Transverse colon (tissue), 4 donors: ENCODE measurements at regions not wholly inside any gene's neighbourhood (a gene's known extent, or its start where the extent isn't known, plus 50 kb on each side); places are given as distances from the start of the nearest gene placed in this dataset.

ENCODE experiments used
- CTCF ChIP-seq, 5 experiments: fragments of 200-600 bp in 3 of 5; fragments of 450-650 bp in 2 of 5; sonication (generic) in 3 of 5; IDR thresholded peaks; 1 replicate in 2 of 5; 2 replicates in 3 of 5; pipeline ENCODE4 v1.5.1; 2016 to 2017; ENCODE audit warnings: antibody characterized with exemption in 5 of 5, inconsistent platforms in 3 of 5, mild to moderate bottlenecking in 2 of 5, moderate library complexity in 1 of 5
- POLR2AphosphoS5 ChIP-seq, 3 donors: sonication (generic); formaldehyde crosslinking; IDR thresholded peaks; one replicate each; pipeline ENCODE4 v1.6.1; 2016; ENCODE audit warnings: antibody characterized with exemption in 3 of 3

- TF ChIP-seq POLR2AphosphoS5 (IDR thresholded peaks at IDR 0.05) (no peak), CTCF (IDR thresholded peaks at IDR 0.05) (no peak)
These were observed 132.1 kb downstream of the EMX2 start for GRCh38 chr10:117674646-117675045.
